ENCODE measurements at regions not wholly inside any gene's neighbourhood (a gene's known extent, or its start where the extent isn't known, plus 50 kb on each side); places are given as distances from the start of the nearest gene placed in this dataset.

DNA sequence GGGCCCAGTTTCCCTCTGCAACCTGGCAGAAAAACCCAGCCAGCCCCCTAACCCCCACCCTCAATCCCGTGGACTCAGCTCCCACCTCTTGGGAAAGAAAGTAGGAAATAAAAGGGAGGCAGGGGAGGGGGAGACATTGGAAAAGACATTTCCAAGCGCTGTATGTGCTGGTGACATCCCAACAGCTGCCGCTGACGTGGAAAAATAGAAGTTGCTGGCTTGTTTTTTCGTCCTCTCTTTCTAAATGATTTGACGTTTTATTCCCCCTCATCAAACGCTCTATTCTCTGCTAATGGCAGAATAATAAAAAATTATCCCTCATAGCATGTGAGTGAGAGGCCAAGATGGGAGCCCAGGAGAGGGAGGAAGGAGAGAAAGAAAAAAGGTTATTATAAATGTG lies 76.1 kb downstream of the LINGO1 start:
- TF ChIP-seq POLR2A (IDR thresholded peaks at IDR 0.05) = no peak
- TF ChIP-seq, protein P1, sequence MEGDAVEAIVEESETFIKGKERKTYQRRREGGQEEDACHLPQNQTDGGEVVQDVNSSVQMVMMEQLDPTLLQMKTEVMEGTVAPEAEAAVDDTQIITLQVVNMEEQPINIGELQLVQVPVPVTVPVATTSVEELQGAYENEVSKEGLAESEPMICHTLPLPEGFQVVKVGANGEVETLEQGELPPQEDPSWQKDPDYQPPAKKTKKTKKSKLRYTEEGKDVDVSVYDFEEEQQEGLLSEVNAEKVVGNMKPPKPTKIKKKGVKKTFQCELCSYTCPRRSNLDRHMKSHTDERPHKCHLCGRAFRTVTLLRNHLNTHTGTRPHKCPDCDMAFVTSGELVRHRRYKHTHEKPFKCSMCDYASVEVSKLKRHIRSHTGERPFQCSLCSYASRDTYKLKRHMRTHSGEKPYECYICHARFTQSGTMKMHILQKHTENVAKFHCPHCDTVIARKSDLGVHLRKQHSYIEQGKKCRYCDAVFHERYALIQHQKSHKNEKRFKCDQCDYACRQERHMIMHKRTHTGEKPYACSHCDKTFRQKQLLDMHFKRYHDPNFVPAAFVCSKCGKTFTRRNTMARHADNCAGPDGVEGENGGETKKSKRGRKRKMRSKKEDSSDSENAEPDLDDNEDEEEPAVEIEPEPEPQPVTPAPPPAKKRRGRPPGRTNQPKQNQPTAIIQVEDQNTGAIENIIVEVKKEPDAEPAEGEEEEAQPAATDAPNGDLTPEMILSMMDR (IDR thresholded peaks at IDR 0.05 in 8 of 11, conservative IDR thresholded peaks at IDR 0.05 in 3 of 11) = no peak
